T-helper 1 cell treated with Interleukin-12 subunit alpha and Interleukin-12 subunit beta and Interleukin-4 antibody, amounts not matched to agents 30 μg/mL and 1 μg/mL, for 36 hours (primary cell): ENCODE measurements at regions not wholly inside any gene's neighbourhood (a gene's known extent, or its start where the extent isn't known, plus 50 kb on each side); places are given as distances from the start of the nearest gene placed in this dataset.

Source experiments
- H3K27ac Mint-ChIP-seq: one replicate; pipeline ENCODE4 v1.8.0; 2021; ENCODE audit warnings: mild to moderate bottlenecking, mixed read lengths
- H3K27me3 Mint-ChIP-seq: one replicate; pipeline ENCODE4 v1.8.0; 2021; ENCODE audit warnings: low read depth, mixed read lengths
- H3K36me3 Mint-ChIP-seq: one replicate; pipeline ENCODE4 v1.8.0; 2021; ENCODE audit warnings: low read depth, mixed read lengths
- H3K4me1 Mint-ChIP-seq: one replicate; pipeline ENCODE4 v1.8.0; 2021; ENCODE audit warnings: low read depth, mixed read lengths
- H3K4me3 Mint-ChIP-seq: one replicate; pipeline ENCODE4 v1.8.0; 2021; ENCODE audit warnings: mild to moderate bottlenecking, moderate library complexity, mixed read lengths
- H3K9me3 Mint-ChIP-seq: one replicate; pipeline ENCODE4 v1.8.0; 2021; ENCODE audit warnings: mixed read lengths

- Mint-ChIP-seq H3K4me3 (no peak overlapping the region), H3K36me3 (no peaks in the 10 kb centered on the region), H3K27ac (no peak overlapping the region), H3K27me3 (peaks cover 5% of the 10 kb centered on the region), H3K9me3 (no peaks in the 10 kb centered on the region), H3K4me1 (no peaks in the 10 kb centered on the region)
Measured at GRCh38 chr10:83926606-83927005, 212.7 kb upstream of the GHITM start.

DNA sequence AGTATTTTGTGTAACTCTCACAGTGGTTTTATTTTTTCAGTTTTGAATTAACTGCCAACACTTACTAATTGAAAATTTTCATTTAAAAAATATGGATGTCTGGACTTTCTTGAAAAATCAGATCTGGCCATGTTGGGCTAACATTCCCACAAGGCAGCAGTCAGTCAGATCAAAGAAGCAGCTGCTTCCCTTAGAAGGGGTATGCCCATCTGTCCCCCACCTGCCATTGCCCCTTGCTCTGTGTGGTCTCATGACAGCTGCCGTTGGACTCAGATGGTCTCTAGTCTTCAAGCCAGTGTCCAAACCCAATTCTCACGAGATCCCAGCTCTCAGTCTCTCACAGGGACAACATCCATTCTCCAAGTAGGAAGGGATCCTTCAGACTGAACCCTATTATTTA, 212.1 kb upstream of the GHITM start:
- Mint-ChIP-seq H3K4me3 (no peak overlapping the region), H3K27me3 (peaks cover 5% of the 10 kb centered on the region), H3K27ac (no peak overlapping the region), H3K4me1 (no peaks in the 10 kb centered on the region), H3K9me3 (no peaks in the 10 kb centered on the region), H3K36me3 (no peaks in the 10 kb centered on the region)

GRCh38 chr10:83929399-83929798, 209.9 kb upstream of the GHITM start:
- no peak overlapping the region for H3K27ac Mint-ChIP-seq
- H3K27me3 Mint-ChIP-seq: peaks cover 5% of the 10 kb centered on the region
- no peaks in the 10 kb centered on the region for H3K9me3 Mint-ChIP-seq
- no peaks in the 10 kb centered on the region for H3K4me1 Mint-ChIP-seq
- H3K36me3 Mint-ChIP-seq: no peaks in the 10 kb centered on the region
- no peak overlapping the region for H3K4me3 Mint-ChIP-seq

DNA sequence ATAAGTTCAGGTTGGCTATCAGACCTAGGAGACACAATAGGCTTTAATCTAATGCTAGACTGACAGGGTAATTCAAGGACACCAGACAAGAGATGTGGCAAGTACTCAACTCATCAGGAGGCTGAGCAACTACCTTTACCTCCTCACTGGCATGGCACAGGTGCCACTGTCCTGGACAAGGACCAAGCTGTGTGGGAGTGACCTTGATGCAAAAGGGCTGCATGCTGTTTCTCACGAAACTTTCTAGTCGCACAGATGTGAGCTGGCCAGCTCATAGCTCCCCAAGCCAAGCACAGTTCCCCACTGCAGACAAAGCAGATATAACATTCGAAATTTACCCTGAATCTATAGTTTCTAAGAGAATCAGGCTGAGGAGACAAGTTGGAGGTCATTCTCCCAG, 207.6 kb upstream of the GHITM start:
- H3K27ac Mint-ChIP-seq: no peak overlapping the region
- H3K9me3 Mint-ChIP-seq: no peaks in the 10 kb centered on the region
- H3K4me1 Mint-ChIP-seq: no peaks in the 10 kb centered on the region
- no peaks in the 10 kb centered on the region for H3K36me3 Mint-ChIP-seq
- H3K27me3 Mint-ChIP-seq: no peaks in the 10 kb centered on the region
- no peak overlapping the region for H3K4me3 Mint-ChIP-seq

- Mint-ChIP-seq H3K36me3 (no peaks in the 10 kb centered on the region), H3K4me1 (no peaks in the 10 kb centered on the region), H3K27me3 (no peaks in the 10 kb centered on the region), H3K9me3 (no peaks in the 10 kb centered on the region), H3K27ac (no peak overlapping the region), H3K4me3 (no peak overlapping the region)
Measured at GRCh38 chr10:83932245-83932644, 207.1 kb upstream of the GHITM start.

- no peak overlapping the region for H3K27ac Mint-ChIP-seq
- no peaks in the 10 kb centered on the region for H3K4me1 Mint-ChIP-seq
- H3K4me3 Mint-ChIP-seq: no peak overlapping the region
- H3K9me3 Mint-ChIP-seq: no peaks in the 10 kb centered on the region
- no peaks in the 10 kb centered on the region for H3K36me3 Mint-ChIP-seq
- peaks cover 4% of the 10 kb centered on the region for H3K27me3 Mint-ChIP-seq
Measured at GRCh38 chr10:83934062-83934461, 205.2 kb upstream of the GHITM start.

DNA sequence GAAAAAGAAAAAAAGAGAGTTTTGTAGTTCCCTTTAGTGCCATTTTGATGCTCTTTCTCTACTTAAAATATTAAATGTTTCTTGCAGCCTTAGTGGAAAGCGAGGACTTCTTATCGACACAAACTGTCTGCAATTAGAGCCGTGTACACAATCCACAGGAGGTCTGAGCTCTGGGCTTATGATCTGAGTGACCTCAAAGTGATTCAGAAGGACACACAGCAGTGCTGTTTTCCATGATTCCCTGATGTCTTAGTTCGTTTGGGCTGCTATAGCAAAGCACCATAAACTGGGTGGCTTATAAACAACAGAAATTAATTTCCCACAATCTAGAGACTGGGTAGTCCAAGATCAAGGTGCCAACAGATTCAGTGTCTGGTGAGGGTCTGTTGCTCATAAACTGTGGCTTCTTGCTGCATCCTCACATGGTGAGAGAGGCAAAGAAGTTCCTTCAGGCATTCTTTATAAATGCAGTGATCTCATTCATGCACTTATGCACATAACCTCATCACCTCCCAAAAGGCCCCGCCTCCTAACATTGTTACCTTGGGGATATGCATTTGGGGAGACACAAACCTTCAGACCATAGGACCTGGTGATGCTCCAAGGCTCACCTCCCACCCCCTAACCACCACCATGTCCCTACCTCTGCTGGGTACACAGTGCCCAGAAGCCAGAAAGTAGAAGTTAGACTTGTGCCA, 204.5 kb upstream of the GHITM start:
- Mint-ChIP-seq H3K27ac (no peak overlapping the region), H3K9me3 (no peaks in the 10 kb centered on the region), H3K4me3 (no peak overlapping the region), H3K4me1 (no peaks in the 10 kb centered on the region), H3K36me3 (no peaks in the 10 kb centered on the region), H3K27me3 (peaks cover 4% of the 10 kb centered on the region)

DNA sequence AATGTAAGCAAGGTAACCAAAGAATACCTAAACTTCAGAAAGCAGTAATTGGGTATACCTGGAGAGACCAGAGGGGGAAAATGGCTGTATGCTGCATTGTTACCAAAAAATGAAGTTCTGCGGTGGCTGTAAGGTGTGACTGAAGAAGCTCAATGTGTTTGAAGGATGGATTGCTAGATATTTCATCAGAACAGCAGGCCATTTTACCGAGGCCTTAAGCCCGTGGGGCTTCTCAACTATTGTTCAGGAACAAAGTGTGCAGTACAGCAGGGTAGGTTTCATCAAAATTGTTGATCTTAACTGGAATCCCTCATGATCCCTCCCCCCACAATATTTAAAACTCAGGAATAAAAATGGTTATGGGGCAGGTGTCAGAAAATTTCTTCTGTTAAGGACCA, 204.0 kb upstream of the GHITM start:
- Mint-ChIP-seq H3K36me3 (no peaks in the 10 kb centered on the region), H3K9me3 (no peaks in the 10 kb centered on the region), H3K4me3 (no peak overlapping the region), H3K4me1 (no peaks in the 10 kb centered on the region), H3K27ac (no peak overlapping the region), H3K27me3 (peaks cover 4% of the 10 kb centered on the region)

- Mint-ChIP-seq H3K36me3 (no peaks in the 10 kb centered on the region), H3K4me3 (no peak overlapping the region), H3K9me3 (no peaks in the 10 kb centered on the region), H3K27ac (no peak overlapping the region), H3K4me1 (no peaks in the 10 kb centered on the region), H3K27me3 (peaks cover 4% of the 10 kb centered on the region)
Measured at GRCh38 chr10:83935911-83936310, 203.4 kb upstream of the GHITM start.

DNA sequence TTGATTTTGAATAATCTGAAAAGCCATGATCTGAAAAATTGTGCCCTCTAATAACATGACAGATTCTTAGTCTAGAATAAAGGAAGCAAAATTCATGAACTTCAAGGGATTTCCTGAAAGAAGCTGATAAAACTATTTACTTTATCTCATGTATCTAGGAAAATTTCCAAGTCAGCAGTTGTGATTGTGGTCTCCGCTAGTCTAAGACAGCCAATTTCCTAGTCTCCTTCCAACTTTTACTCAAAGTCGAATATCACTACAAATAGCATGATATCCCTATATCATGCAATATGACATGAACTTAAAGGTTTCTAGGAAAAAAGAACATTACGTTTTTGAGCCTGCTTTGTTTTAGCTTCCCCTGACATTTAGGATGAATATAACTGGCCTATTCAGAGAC, 202.1 kb upstream of the GHITM start:
- Mint-ChIP-seq H3K4me3 (no peak overlapping the region), H3K36me3 (no peaks in the 10 kb centered on the region), H3K4me1 (no peaks in the 10 kb centered on the region), H3K9me3 (no peaks in the 10 kb centered on the region), H3K27ac (no peak overlapping the region), H3K27me3 (peaks cover 4% of the 10 kb centered on the region)

DNA sequence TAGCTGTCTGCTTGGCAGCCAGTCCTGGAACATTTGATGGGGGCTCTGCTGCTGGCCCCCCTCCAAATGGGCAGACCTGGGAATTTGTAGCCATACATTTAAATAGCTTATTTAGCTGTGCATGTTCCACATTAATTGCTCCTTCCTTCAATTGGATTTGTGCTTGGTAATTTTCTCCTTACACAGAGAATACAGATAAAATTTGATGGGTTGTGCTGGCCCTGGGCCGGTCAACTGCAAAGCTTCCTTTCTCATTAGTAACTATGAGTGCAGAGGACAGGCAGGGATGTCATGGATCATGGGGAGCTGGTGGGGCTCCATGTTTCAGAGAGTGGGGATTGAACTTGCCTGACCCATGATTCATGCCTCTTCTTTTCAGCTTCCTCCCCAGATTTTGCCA, 201.5 kb upstream of the GHITM start:
- no peak overlapping the region for H3K27ac Mint-ChIP-seq
- H3K27me3 Mint-ChIP-seq: peaks cover 4% of the 10 kb centered on the region
- H3K9me3 Mint-ChIP-seq: no peaks in the 10 kb centered on the region
- H3K4me3 Mint-ChIP-seq: no peak overlapping the region
- no peaks in the 10 kb centered on the region for H3K36me3 Mint-ChIP-seq
- H3K4me1 Mint-ChIP-seq: no peaks in the 10 kb centered on the region

DNA sequence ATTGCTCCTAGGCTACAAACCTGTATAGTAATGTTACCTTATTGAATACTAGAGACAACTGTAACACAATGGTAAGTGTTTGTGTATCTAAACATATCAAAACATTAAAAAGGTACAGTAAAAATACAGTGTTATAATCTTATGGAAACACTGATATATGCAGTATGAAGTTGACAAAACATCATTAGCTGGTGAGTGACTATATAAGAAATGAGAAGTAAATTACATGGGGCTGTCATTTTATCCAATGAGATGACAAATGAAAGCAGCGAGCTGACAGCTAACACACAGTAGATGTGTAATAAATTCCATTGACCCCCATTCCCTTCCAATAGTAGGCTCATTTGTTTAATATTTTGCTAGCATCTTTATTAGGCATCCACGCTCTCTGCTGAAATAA, 198.1 kb upstream of the GHITM start:
- H3K27me3 Mint-ChIP-seq: peaks cover 9% of the 10 kb centered on the region
- no peak overlapping the region for H3K4me3 Mint-ChIP-seq
- H3K27ac Mint-ChIP-seq: no peak overlapping the region
- H3K4me1 Mint-ChIP-seq: no peaks in the 10 kb centered on the region
- no peaks in the 10 kb centered on the region for H3K36me3 Mint-ChIP-seq
- no peaks in the 10 kb centered on the region for H3K9me3 Mint-ChIP-seq

DNA sequence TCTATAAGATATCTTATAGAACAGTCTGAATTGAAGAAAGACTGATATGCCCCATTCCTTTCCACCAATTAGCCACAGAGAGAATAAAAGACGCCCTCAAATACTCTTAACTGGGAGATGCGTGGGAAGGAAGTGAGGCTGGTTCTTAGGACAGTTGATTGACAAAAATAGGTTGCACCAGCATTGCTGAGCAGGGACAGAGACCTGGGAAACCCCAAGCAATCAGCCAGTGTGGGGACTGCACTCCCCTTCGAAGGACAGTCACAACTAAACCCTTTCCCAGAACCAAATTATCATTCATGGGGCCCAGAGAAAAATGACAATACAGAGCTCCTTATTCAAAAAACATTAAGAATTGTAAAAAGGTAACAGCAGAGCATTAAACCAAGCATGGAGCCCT, 196.9 kb upstream of the GHITM start:
- H3K4me1 Mint-ChIP-seq: no peaks in the 10 kb centered on the region
- no peak overlapping the region for H3K27ac Mint-ChIP-seq
- H3K4me3 Mint-ChIP-seq: no peak overlapping the region

GRCh38 chr10:83943049-83943448, 196.3 kb upstream of the GHITM start:
- no peak overlapping the region for H3K4me3 Mint-ChIP-seq
- no peaks in the 10 kb centered on the region for H3K4me1 Mint-ChIP-seq
- no peaks in the 10 kb centered on the region for H3K36me3 Mint-ChIP-seq
- peaks cover 5% of the 10 kb centered on the region for H3K27me3 Mint-ChIP-seq
- no peak overlapping the region for H3K27ac Mint-ChIP-seq
- no peaks in the 10 kb centered on the region for H3K9me3 Mint-ChIP-seq

More for the DNA sequence above, 196.9 kb upstream of the GHITM start:
- Mint-ChIP-seq H3K9me3 (no peaks in the 10 kb centered on the region), H3K27me3 (peaks cover 9% of the 10 kb centered on the region), H3K36me3 (no peaks in the 10 kb centered on the region)

- Mint-ChIP-seq H3K36me3 (no peaks in the 10 kb centered on the region), H3K4me3 (no peak overlapping the region), H3K4me1 (no peaks in the 10 kb centered on the region), H3K27me3 (peaks cover 5% of the 10 kb centered on the region), H3K27ac (no peak overlapping the region), H3K9me3 (no peaks in the 10 kb centered on the region)
Measured at GRCh38 chr10:83943920-83944319, 195.4 kb upstream of the GHITM start.
